ENCODE measurements at regions not wholly inside any gene's neighbourhood (a gene's known extent, or its start where the extent isn't known, plus 50 kb on each side); places are given as distances from the start of the nearest gene placed in this dataset.
A peak's percentile ranks its signal among the peaks of the same experiment; 100 is the strongest.

DNA sequence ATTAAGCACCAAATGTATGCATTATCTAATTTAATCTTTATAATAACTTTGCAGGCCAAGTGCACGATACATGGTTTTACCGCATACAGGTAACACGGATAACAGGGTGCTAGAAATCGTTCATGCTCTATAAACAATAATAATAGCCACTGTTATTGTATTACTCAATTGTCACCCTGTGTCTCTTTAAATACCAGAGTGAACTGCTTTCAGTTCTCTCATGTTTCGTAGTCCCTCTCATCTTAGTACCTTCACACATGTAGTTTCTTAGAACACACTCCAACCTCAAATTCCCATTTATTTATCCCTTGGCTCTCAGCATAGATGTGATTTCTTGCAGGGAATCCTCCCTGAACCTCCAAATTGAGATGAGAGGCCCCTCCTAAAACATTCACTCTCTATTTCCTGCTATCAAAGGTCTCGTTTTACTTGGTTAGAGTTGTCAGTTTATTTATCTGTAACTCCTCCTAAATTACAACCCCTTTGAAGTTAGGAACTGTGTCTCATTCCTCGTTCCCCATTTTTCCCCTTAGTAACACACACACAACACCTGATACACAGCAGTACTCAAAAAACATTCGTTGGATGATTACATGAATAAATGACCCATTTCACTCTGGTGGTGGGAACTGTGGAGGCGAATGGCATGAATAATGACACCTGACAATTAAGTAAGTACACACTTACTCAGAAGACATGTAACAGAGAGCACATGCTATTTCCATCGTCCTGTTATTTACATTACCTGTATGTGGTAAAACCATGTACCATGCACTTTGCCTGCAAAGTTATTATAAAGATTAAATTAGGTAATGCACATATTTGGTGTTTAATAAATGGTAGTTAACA lies 134.6 kb downstream of the BTG1 start:
- H3K27me3 Mint-ChIP-seq (ENCODE audit: low read depth) = no peaks in the 10 kb centered on the region
- H3K4me1 Mint-ChIP-seq (ENCODE audit: low read depth) = peaks cover 51% of the 10 kb centered on the region
- peak; percentile 25 for DNase-seq
- peaks cover 3% of the 10 kb centered on the region for H3K9me3 Mint-ChIP-seq
- H3K27ac Mint-ChIP-seq = peak overlapping the region; percentile 63
- CTCF ChIA-PET = interaction anchor here (0.6 to 1.9 kb wide), 8 partner anchors 10 to 629 kb away, joined by 3 to 5 read pairs (median 4); no protein-coding TSS in a partner anchor
- H3K4me3 Mint-ChIP-seq = peak overlapping the region; percentile 47
- peaks cover 9% of the 10 kb centered on the region for H3K36me3 Mint-ChIP-seq (ENCODE audit: low read depth)
- intact Hi-C loops (cut with micrococcal nuclease) = loop anchor here (2.0 kb wide), 1 partner anchor 20 kb away; no protein-coding TSS in a partner anchor

- CTCF ChIA-PET = interaction anchor here (0.5 to 1.9 kb wide), 8 partner anchors 9 to 628 kb away, joined by 3 to 5 read pairs (median 3); no protein-coding TSS in a partner anchor
- H3K4me1 Mint-ChIP-seq (ENCODE audit: low read depth) = peaks cover 52% of the 10 kb centered on the region
- peak overlapping the region; percentile 31 for H3K27ac Mint-ChIP-seq
- peaks cover 11% of the 10 kb centered on the region for H3K36me3 Mint-ChIP-seq (ENCODE audit: low read depth)
- H3K9me3 Mint-ChIP-seq = peaks cover 3% of the 10 kb centered on the region
- H3K27me3 Mint-ChIP-seq (ENCODE audit: low read depth) = no peaks in the 10 kb centered on the region
- H3K4me3 Mint-ChIP-seq = no peak overlapping the region
- intact Hi-C loops (cut with micrococcal nuclease) = loop anchor here (2.0 kb wide), 1 partner anchor 20 kb away; no protein-coding TSS in a partner anchor
- no peak for DNase-seq
Observed at GRCh38 chr12:92010368-92010767, 135.3 kb downstream of the BTG1 start.

DNA sequence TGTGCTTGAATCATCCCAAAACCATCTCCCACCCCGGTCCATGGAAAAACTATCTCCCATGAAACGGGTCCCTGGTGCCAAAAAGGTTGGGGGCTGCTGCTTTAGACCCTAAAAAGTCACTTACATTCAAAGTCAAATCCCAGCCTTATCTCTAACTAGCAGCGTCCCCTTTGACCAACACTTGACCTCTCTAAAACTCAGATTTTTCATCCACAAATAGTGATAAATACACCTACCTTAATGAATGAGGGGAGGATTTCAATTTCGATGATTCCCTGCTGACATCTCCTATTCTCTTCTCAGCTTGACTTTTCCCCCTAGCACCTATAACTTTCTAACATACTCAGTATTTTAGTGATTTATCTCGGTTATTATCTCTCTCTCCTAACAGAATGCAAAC lies 137.3 kb downstream of the BTG1 start:
- CTCF ChIA-PET = no interaction called here
- H3K36me3 Mint-ChIP-seq (ENCODE audit: low read depth) = peaks cover 14% of the 10 kb centered on the region
- H3K27ac Mint-ChIP-seq = no peak overlapping the region
- no peak overlapping the region for H3K4me3 Mint-ChIP-seq
- no peaks in the 10 kb centered on the region for H3K27me3 Mint-ChIP-seq (ENCODE audit: low read depth)
- H3K9me3 Mint-ChIP-seq = peaks cover 3% of the 10 kb centered on the region
- H3K4me1 Mint-ChIP-seq (ENCODE audit: low read depth) = peaks cover 69% of the 10 kb centered on the region
- DNase-seq = no peak
- intact Hi-C loops (cut with micrococcal nuclease) = no loop called here

DNA sequence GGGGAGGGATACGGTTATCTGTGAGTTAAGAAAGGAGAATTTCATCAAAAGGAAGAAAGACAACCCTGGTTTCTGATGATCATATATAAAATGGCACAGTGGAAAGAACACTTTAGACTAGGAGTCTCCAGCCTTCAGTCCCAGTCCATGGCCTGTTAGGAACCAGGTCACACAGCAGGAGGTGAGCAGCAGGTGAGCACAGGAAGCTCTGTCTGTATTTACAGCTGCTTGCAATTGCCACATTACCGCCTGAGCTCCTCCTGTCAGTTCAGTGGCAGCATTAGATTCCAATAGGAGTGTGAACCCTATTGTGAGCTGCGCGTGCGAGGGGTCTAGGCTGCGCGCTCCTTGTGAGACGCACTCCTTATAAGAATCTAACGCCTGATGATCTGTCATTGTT lies 137.9 kb downstream of the BTG1 start:
- peaks cover 3% of the 10 kb centered on the region for H3K9me3 Mint-ChIP-seq
- DNase-seq = no peak
- intact Hi-C loops (cut with micrococcal nuclease) = no loop called here
- CTCF ChIA-PET = interaction anchor here (1.3 kb wide), 1 partner anchor 642 kb away, joined by 3 read pairs; no protein-coding TSS in a partner anchor
- peaks cover 71% of the 10 kb centered on the region for H3K4me1 Mint-ChIP-seq (ENCODE audit: low read depth)
- peaks cover 14% of the 10 kb centered on the region for H3K36me3 Mint-ChIP-seq (ENCODE audit: low read depth)
- H3K4me3 Mint-ChIP-seq = no peak overlapping the region
- H3K27me3 Mint-ChIP-seq (ENCODE audit: low read depth) = no peaks in the 10 kb centered on the region
- no peak overlapping the region for H3K27ac Mint-ChIP-seq

- intact Hi-C loops (cut with micrococcal nuclease) = no loop called here
- peaks cover 54% of the 10 kb centered on the region for H3K4me1 Mint-ChIP-seq (ENCODE audit: low read depth)
- CTCF ChIA-PET = interaction anchor here (1.0 to 1.3 kb wide), 2 partner anchors 11 to 192 kb away, joined by 3 read pairs; no protein-coding TSS in a partner anchor
Observed at GRCh38 chr12:92003701-92004100, 141.9 kb downstream of the BTG1 start.

DNA sequence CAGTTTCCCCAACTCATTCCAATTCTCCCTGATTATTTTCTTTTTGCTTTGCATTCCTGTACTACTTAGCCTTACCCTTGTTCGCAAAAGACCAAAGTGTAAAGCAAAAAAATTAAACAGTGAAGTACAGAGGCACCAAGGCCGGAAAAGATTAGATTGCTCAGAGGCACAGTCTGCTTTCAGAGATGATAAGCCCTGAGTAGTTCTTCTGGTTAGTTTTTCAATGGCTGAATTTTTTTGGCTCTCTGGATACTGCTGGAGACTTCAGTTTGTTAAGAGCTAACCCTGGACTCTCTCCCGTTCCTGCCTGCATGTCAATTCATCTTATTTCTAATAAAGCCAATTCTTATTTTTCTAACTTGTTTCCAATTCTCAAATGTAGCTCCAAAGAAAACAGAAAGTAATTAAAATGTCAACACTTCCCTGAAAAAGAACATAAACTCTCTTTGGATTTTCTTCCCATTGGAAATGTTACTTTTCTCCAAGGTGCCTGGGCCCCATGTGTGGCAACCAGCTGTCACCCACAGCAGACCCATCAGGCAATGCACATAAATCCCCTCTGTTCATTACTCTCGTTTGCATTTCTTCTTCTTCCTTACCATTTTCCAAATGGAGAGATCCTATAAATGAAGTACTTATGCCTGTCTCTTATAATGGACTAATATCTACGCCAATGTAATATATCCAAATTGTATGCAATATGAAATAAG lies 142.8 kb downstream of the BTG1 start:
- H3K36me3 Mint-ChIP-seq (ENCODE audit: low read depth) = peaks cover 37% of the 10 kb centered on the region
- H3K4me1 Mint-ChIP-seq (ENCODE audit: low read depth) = peaks cover 57% of the 10 kb centered on the region
- peak overlapping the region; percentile 80 for H3K27ac Mint-ChIP-seq
- H3K27me3 Mint-ChIP-seq (ENCODE audit: low read depth) = no peaks in the 10 kb centered on the region
- H3K9me3 Mint-ChIP-seq = peaks cover 24% of the 10 kb centered on the region
- DNase-seq = no peak
- H3K4me3 Mint-ChIP-seq = peak overlapping the region; percentile 53
- CTCF ChIA-PET = interaction anchor here (1.0 to 1.3 kb wide), 4 partner anchors 9 to 191 kb away, joined by 3 read pairs; no protein-coding TSS in a partner anchor
- intact Hi-C loops (cut with micrococcal nuclease) = no loop called here

More at GRCh38 chr12:92003701-92004100, 141.9 kb downstream of the BTG1 start:
- H3K4me3 Mint-ChIP-seq = no peak overlapping the region
- no peak for DNase-seq
- no peaks in the 10 kb centered on the region for H3K27me3 Mint-ChIP-seq (ENCODE audit: low read depth)
- no peak overlapping the region for H3K27ac Mint-ChIP-seq
- peaks cover 35% of the 10 kb centered on the region for H3K36me3 Mint-ChIP-seq (ENCODE audit: low read depth)
- peaks cover 21% of the 10 kb centered on the region for H3K9me3 Mint-ChIP-seq

DNA sequence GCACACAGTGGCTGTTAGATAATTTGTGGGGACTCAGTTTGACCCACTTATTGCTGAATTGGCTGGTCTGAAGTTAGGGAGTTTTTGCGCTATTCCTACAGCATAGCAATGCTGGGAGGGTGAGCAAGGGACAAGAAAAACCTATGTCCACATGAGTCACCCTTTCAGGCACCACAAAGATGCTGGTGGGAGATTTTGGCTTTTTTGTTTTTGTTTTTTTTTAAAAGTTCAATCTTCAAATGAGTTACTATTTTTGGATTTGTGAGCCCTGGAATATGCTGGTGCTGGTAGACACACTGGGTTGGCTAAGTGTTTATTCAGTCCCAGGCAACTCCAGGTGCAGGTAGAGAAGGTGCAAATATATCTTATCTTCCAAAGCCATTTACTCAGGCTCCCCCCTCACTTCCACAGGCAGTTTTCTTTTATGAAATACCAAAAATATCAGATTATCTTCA lies 143.4 kb downstream of the BTG1 start:
- intact Hi-C loops (cut with micrococcal nuclease) = no loop called here
- CTCF ChIA-PET = interaction anchor here (1.0 to 1.1 kb wide), 2 partner anchors 10 to 36 kb away, joined by 3 read pairs; no protein-coding TSS in a partner anchor
- no peaks in the 10 kb centered on the region for H3K27me3 Mint-ChIP-seq (ENCODE audit: low read depth)
- DNase-seq = no peak
- peak overlapping the region; percentile 80 for H3K27ac Mint-ChIP-seq
- peaks cover 24% of the 10 kb centered on the region for H3K9me3 Mint-ChIP-seq
- peak overlapping the region; percentile 53 for H3K4me3 Mint-ChIP-seq
- peaks cover 56% of the 10 kb centered on the region for H3K4me1 Mint-ChIP-seq (ENCODE audit: low read depth)
- peaks cover 34% of the 10 kb centered on the region for H3K36me3 Mint-ChIP-seq (ENCODE audit: low read depth)

DNA sequence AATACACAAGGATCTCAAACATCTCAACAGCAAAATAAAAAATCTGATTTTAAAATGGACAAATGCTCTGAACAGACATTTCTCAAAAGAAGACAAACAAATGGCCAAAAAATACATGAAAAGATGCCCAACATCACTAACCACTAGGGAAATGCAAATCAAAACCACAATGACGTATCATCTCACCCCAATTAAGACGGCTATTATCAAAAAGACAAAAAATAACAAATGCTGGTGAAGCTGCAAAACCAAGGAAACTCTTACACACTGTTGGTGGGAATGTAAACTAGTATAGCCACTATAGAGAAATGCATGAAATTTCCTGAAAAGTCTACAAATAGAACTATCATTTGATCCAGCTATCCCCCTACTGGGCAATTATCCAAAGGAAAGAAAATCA lies 145.0 kb downstream of the BTG1 start:
- no peak for DNase-seq
- no peak overlapping the region for H3K27ac Mint-ChIP-seq
- intact Hi-C loops (cut with micrococcal nuclease) = no loop called here

GRCh38 chr12:91999823-92000222 lies 145.8 kb downstream of the BTG1 start:
- peaks cover 52% of the 10 kb centered on the region for H3K4me1 Mint-ChIP-seq (ENCODE audit: low read depth)
- intact Hi-C loops (cut with micrococcal nuclease) = loop anchor here (2.0 to 5.0 kb wide), 2 partner anchors 32 to 47 kb away; no protein-coding TSS in a partner anchor
- H3K4me3 Mint-ChIP-seq = no peak overlapping the region
- peaks cover 21% of the 10 kb centered on the region for H3K9me3 Mint-ChIP-seq
- peaks cover 30% of the 10 kb centered on the region for H3K36me3 Mint-ChIP-seq (ENCODE audit: low read depth)
- no peak for DNase-seq
- H3K27me3 Mint-ChIP-seq (ENCODE audit: low read depth) = no peaks in the 10 kb centered on the region
- no peak overlapping the region for H3K27ac Mint-ChIP-seq
- CTCF ChIA-PET = interaction anchor here (1.1 kb wide), 1 partner anchor 409 kb away, joined by 3 read pairs; no protein-coding TSS in a partner anchor

More for the DNA sequence above, 145.0 kb downstream of the BTG1 start:
- CTCF ChIA-PET = interaction anchor here (1.1 to 1.2 kb wide), 2 partner anchors 10 to 408 kb away, joined by 3 to 5 read pairs; no protein-coding TSS in a partner anchor
- no peak overlapping the region for H3K4me3 Mint-ChIP-seq
- peaks cover 21% of the 10 kb centered on the region for H3K9me3 Mint-ChIP-seq
- no peaks in the 10 kb centered on the region for H3K27me3 Mint-ChIP-seq (ENCODE audit: low read depth)
- peaks cover 56% of the 10 kb centered on the region for H3K4me1 Mint-ChIP-seq (ENCODE audit: low read depth)
- H3K36me3 Mint-ChIP-seq (ENCODE audit: low read depth) = peaks cover 30% of the 10 kb centered on the region

GRCh38 chr12:91998316-91998715 lies 147.3 kb downstream of the BTG1 start:
- DNase-seq = no peak
- H3K4me1 Mint-ChIP-seq (ENCODE audit: low read depth) = peaks cover 50% of the 10 kb centered on the region
- no peak overlapping the region for H3K4me3 Mint-ChIP-seq
- intact Hi-C loops (cut with micrococcal nuclease) = loop anchor here (2.0 to 5.0 kb wide), 2 partner anchors 34 to 48 kb away; no protein-coding TSS in a partner anchor
- H3K36me3 Mint-ChIP-seq (ENCODE audit: low read depth) = peaks cover 28% of the 10 kb centered on the region
- H3K27me3 Mint-ChIP-seq (ENCODE audit: low read depth) = no peaks in the 10 kb centered on the region
- CTCF ChIA-PET = no interaction called here
- H3K27ac Mint-ChIP-seq = no peak overlapping the region
- peaks cover 21% of the 10 kb centered on the region for H3K9me3 Mint-ChIP-seq

DNA sequence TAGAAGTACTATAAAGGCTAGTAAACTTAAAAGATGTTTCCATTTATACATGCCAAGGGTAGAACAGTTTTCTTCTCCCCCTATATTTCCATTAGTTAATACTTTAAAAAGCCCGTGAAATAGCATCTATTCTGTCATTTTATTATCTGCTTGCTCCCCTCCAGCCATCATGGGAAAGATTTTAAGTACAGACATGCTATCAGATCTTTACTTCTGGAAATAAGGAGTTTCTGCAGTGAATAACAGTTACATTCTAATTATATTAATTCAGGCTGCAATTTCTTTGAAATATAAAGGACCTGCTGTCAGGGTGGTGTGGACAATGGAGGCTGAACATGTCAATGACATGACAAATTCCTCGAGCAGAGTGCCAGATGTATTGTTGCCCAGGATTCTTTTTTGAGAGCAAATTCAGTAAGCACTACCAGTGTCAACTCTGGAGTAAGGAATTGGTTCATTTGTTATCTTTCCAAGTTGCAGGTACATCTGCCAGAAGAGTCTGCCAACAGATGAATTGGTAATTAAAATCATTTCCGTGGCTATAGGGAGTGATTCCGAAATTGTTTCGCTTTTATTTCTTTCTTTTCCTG lies 151.3 kb downstream of the BTG1 start:
- Mint-ChIP-seq H3K27ac (no peak overlapping the region), H3K4me3 (no peak overlapping the region), H3K27me3 (ENCODE audit: low read depth) (no peaks in the 10 kb centered on the region), H3K9me3 (peaks cover 7% of the 10 kb centered on the region), H3K4me1 (ENCODE audit: low read depth) (peaks cover 56% of the 10 kb centered on the region), H3K36me3 (ENCODE audit: low read depth) (peaks cover 15% of the 10 kb centered on the region)
- CTCF ChIA-PET = interaction anchor here (0.8 to 1.1 kb wide), 2 partner anchors 29 to 416 kb away, joined by 3 read pairs; no protein-coding TSS in a partner anchor
- intact Hi-C loops (cut with micrococcal nuclease) = loop anchor here (5.0 kb wide), 2 partner anchors 408 to 612 kb away; no protein-coding TSS in a partner anchor
- DNase-seq = no peak

Data from activated naive CD4-positive, alpha-beta T cell treated with anti-CD3 and anti-CD28 coated beads for 36 hours (primary cell).